Astrocyte (in vitro differentiated cells and primary cell): ENCODE measurements at regions not wholly inside any gene's neighbourhood (a gene's known extent, or its start where the extent isn't known, plus 50 kb on each side); places are given as distances from the start of the nearest gene placed in this dataset.

Experiments
- DNase-seq: peaks from one replicate; pipeline ENCODE4 v3.0.0-alpha.2; 2010; ENCODE audit warnings: low read depth
- FAIRE-seq: peaks from 2 replicates; lab custom pipeline; 2011; peaks lifted over from hg19 to GRCh38; lab: Jason Lieb, UNC
- H2AFZ ChIP-seq: 2 replicates; pipeline ENCODE4 v1.6.0; 2012; ENCODE audit warnings: low read depth, low read length, inconsistent platforms
- H3K27ac ChIP-seq: 2 replicates; pipeline ENCODE4 v1.5.1; 2011; ENCODE audit warnings: low read depth, low read length, inconsistent platforms
- H3K27me3 ChIP-seq: 2 replicates; pipeline ENCODE4 v1.6.0; 2011; ENCODE audit warnings: low read length, inconsistent platforms; ENCODE audit not compliant: insufficient read depth
- H3K36me3 ChIP-seq: 2 replicates; pipeline ENCODE4 v1.5.1; 2011; ENCODE audit warnings: low read length, inconsistent platforms; ENCODE audit not compliant: insufficient read depth
- H3K4me1 ChIP-seq: 2 replicates; pipeline ENCODE4 v1.5.1; 2011; ENCODE audit warnings: low read length, inconsistent platforms; ENCODE audit not compliant: insufficient read depth
- H3K4me2 ChIP-seq: 2 replicates; pipeline ENCODE4 v1.6.0; 2012; ENCODE audit warnings: low read length, inconsistent platforms
- H3K4me3 ChIP-seq: 2 replicates; pipeline ENCODE4 v1.5.1; 2011; ENCODE audit warnings: low read depth, mild to moderate bottlenecking, low read length, inconsistent platforms; ENCODE audit not compliant: insufficient read depth
- H3K79me2 ChIP-seq: 2 replicates; pipeline ENCODE4 v1.6.0; 2012; ENCODE audit warnings: mild to moderate bottlenecking, low read length, inconsistent platforms; ENCODE audit not compliant: insufficient read depth
- H3K9ac ChIP-seq: 2 replicates; pipeline ENCODE4 v1.6.0; 2012; ENCODE audit warnings: mild to moderate bottlenecking, low read length, inconsistent platforms
- H3K9me3 ChIP-seq: 2 replicates; pipeline ENCODE4 v1.5.1; 2012; ENCODE audit warnings: low read depth, mild to moderate bottlenecking, low read length, inconsistent platforms; ENCODE audit not compliant: insufficient read depth
- H4K20me1 ChIP-seq: 2 replicates; pipeline ENCODE4 v1.6.0; 2012; ENCODE audit warnings: low read length, inconsistent platforms; ENCODE audit not compliant: insufficient read depth
- H3K27ac Mint-ChIP-seq: one replicate; pipeline ENCODE4 v1.8.0; 2021; ENCODE audit warnings: mild to moderate bottlenecking, mixed read lengths; ENCODE audit not compliant: unreplicated experiment
- H3K27me3 Mint-ChIP-seq: one replicate; pipeline ENCODE4 v1.8.0; 2021; ENCODE audit warnings: low read depth, mixed read lengths; ENCODE audit not compliant: unreplicated experiment
- H3K36me3 Mint-ChIP-seq: one replicate; pipeline ENCODE4 v1.8.0; 2021; ENCODE audit warnings: low read depth, mixed read lengths; ENCODE audit not compliant: unreplicated experiment
- H3K4me1 Mint-ChIP-seq: one replicate; pipeline ENCODE4 v1.8.0; 2021; ENCODE audit warnings: low read depth, mixed read lengths; ENCODE audit not compliant: unreplicated experiment
- H3K4me3 Mint-ChIP-seq: one replicate; pipeline ENCODE4 v1.8.0; 2021; ENCODE audit warnings: mild to moderate bottlenecking, moderate library complexity, mixed read lengths; ENCODE audit not compliant: unreplicated experiment
- H3K9me3 Mint-ChIP-seq: one replicate; pipeline ENCODE4 v1.8.0; 2021; ENCODE audit warnings: mild to moderate bottlenecking, mixed read lengths; ENCODE audit not compliant: unreplicated experiment
- EZH2 ChIP-seq: IDR thresholded peaks from 2 replicates; pipeline ENCODE4 v1.6.1; 2012; ENCODE audit warnings: mild to moderate bottlenecking, low read length, inconsistent platforms; ENCODE audit not compliant: insufficient read depth
- TF ChIP-seq, protein P1 (sequence below): IDR thresholded peaks from 2 replicates; pipeline ENCODE4 v1.5.1; 2011; ENCODE audit warnings: low read depth, mild to moderate bottlenecking, inconsistent platforms, low read length, moderate library complexity; ENCODE audit not compliant: insufficient read depth

DNA sequence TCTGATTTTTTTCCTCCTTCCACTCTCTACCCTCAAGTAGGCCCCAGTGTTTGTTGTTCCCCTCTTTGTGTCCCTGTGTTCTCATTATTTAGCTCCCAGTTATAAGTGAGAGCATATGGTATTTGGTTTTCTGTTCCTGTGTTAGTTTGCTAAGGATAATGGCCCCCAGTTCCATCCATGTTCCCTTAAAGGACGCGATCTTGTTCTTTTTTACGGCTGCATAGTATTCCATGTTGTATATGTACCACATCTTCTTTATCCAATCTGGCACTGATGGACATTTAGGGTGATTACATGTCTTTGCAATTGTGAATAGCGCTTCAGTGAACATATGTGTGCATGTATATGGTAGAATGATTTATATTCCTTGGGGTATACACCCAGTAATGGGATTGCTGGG, 54.5 kb upstream of the BTC start:
- H3K4me1 Mint-ChIP-seq = no peaks in the 10 kb centered on the region
- Histone ChIP-seq H3K4me2 (no peak overlapping the region), H3K27ac (no peak overlapping the region), H3K27me3 (no peaks in the 10 kb centered on the region), H2AFZ (no peak overlapping the region), H4K20me1 (no peaks in the 10 kb centered on the region), H3K4me1 (no peaks in the 10 kb centered on the region), H3K36me3 (no peaks in the 10 kb centered on the region), H3K9ac (no peak overlapping the region), H3K9me3 (no peaks in the 10 kb centered on the region), H3K79me2 (no peaks in the 10 kb centered on the region), H3K4me3 (no peak overlapping the region)
- TF ChIP-seq, protein P1, sequence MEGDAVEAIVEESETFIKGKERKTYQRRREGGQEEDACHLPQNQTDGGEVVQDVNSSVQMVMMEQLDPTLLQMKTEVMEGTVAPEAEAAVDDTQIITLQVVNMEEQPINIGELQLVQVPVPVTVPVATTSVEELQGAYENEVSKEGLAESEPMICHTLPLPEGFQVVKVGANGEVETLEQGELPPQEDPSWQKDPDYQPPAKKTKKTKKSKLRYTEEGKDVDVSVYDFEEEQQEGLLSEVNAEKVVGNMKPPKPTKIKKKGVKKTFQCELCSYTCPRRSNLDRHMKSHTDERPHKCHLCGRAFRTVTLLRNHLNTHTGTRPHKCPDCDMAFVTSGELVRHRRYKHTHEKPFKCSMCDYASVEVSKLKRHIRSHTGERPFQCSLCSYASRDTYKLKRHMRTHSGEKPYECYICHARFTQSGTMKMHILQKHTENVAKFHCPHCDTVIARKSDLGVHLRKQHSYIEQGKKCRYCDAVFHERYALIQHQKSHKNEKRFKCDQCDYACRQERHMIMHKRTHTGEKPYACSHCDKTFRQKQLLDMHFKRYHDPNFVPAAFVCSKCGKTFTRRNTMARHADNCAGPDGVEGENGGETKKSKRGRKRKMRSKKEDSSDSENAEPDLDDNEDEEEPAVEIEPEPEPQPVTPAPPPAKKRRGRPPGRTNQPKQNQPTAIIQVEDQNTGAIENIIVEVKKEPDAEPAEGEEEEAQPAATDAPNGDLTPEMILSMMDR = no peak
- no peak for TF ChIP-seq EZH2
- DNase-seq (no peak), FAIRE-seq (no peak)
- H3K36me3 Mint-ChIP-seq = no peaks in the 10 kb centered on the region
- no peak overlapping the region for H3K27ac Mint-ChIP-seq
- no peak overlapping the region for H3K4me3 Mint-ChIP-seq
- peaks cover 3% of the 10 kb centered on the region for H3K27me3 Mint-ChIP-seq
- H3K9me3 Mint-ChIP-seq = peaks cover 12% of the 10 kb centered on the region

DNA sequence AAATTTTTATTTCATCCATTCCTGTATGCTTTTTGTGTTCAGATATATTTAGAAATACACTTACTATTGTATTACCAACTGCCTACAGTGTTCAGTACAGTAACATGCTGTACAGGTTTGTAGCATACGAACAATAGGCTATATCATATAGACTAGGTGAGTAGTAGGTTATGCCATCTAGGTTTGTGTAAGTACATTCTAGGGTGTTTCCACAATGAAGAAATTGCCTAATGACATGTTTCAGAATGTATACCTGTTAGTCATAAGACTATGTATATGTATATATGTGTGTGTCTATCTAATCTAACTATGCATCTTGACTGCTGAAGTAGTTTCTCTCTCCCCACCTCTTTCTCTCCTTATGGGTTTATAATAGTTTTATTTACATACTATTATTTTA, 51.5 kb upstream of the BTC start:
- Mint-ChIP-seq H3K27ac (no peak overlapping the region), H3K27me3 (no peaks in the 10 kb centered on the region), H3K4me1 (no peaks in the 10 kb centered on the region), H3K4me3 (no peak overlapping the region), H3K9me3 (peaks cover 14% of the 10 kb centered on the region), H3K36me3 (no peaks in the 10 kb centered on the region)
- H3K4me3 ChIP-seq = no peak overlapping the region
- no peak overlapping the region for H2AFZ ChIP-seq
- DNase-seq (no peak), FAIRE-seq (no peak)
- H3K27me3 ChIP-seq = no peaks in the 10 kb centered on the region
- no peaks in the 10 kb centered on the region for H4K20me1 ChIP-seq
- H3K4me2 ChIP-seq = no peak overlapping the region
- no peaks in the 10 kb centered on the region for H3K9me3 ChIP-seq
- no peak overlapping the region for H3K9ac ChIP-seq
- TF ChIP-seq EZH2 = no peak
- TF ChIP-seq, protein P1 = no peak
- no peaks in the 10 kb centered on the region for H3K79me2 ChIP-seq
- no peaks in the 10 kb centered on the region for H3K4me1 ChIP-seq
- no peaks in the 10 kb centered on the region for H3K36me3 ChIP-seq
- H3K27ac ChIP-seq = no peak overlapping the region
